ENCODE measurements at regions not wholly inside any gene's neighbourhood (a gene's known extent, or its start where the extent isn't known, plus 50 kb on each side); places are given as distances from the start of the nearest gene placed in this dataset.
"Not testable (repeated sequence)": the region's sequence is repeated elsewhere in the genome, so short reads cannot be mapped to it uniquely, and the experiment has no call there.

DNA sequence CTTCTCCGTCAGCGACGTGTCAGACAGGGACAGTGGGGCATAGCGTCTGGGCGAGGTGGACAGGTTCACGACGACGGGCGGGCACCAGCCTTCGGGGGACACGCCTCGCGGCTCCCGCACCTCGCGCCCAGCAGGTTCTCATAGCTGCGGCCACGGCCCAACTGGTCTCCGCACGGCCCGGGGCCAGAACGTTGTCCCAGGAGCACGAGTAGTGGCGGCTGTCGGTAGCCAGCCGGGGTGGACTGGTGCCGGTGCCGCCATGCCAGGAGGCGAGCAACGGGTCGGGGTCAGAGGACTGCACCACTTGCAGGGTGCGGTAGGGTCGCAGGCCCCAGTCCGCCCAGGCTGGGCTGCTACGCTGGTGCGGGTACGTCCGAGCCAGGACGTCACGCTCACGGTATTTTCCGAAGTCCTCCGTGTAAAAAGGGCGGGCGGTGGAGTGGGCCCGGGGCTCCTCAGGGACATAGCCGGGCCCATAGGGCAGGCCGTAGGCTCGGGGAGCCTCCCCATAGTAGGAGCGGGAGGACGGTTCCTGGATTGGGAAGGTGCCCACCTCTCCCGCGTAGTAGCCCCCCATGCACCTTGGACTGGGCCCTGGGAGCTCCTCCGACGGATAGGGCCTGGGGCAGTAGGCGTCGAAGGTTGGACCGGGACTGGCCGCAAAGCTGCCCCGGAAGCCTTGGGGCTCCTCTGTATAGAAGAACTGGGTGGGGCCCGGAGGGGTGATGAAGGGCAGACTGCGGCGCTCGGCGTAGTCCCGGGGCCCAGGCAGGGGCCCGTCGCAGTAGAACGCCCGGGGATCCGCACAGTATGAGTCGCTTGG, 301.2 kb downstream of the CCDC74A start:
- DNase-seq (ENCODE audit: low spot score): not testable (repeated sequence)

DNA sequence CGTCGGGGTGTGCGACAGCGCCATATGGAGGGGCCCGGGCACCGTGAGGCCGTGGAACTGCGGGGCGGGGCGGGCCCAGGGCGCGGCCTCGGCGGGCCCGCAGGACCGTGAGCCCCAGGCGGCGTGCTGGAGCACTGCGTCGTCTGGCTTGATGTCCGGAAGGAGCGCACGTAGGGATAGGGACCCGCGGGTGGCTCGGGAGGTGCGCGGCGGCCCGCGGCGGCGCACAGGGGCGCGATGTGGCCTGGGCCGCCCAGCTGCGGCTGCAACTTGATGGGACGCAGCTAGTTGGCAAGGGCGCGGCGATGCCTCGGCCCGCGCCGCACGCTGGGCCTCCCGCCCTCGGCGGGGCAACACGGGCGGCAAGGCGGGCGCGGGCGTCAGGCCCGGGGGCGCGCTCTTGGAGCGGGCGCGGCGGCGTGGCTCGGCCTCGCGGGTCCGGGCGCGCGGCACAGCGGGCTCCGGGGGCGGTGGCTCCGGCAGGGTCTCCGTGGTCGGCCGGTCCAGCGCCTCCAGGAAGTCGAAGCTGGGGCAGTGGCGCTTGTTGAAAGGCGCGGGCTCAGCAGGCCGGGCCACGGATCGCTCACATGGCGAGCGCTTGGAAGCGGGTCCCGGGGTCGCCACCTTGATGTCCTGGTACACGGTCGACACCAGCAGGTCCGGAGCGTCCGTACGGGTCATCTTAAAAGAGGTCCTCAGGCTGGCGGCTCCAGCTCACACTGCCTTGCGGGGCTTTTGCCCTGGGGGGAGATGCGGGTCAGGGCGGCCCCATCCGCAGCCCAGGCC, 302.0 kb downstream of the CCDC74A start:
- DNase-seq (ENCODE audit: low spot score): not testable (repeated sequence)

DNA sequence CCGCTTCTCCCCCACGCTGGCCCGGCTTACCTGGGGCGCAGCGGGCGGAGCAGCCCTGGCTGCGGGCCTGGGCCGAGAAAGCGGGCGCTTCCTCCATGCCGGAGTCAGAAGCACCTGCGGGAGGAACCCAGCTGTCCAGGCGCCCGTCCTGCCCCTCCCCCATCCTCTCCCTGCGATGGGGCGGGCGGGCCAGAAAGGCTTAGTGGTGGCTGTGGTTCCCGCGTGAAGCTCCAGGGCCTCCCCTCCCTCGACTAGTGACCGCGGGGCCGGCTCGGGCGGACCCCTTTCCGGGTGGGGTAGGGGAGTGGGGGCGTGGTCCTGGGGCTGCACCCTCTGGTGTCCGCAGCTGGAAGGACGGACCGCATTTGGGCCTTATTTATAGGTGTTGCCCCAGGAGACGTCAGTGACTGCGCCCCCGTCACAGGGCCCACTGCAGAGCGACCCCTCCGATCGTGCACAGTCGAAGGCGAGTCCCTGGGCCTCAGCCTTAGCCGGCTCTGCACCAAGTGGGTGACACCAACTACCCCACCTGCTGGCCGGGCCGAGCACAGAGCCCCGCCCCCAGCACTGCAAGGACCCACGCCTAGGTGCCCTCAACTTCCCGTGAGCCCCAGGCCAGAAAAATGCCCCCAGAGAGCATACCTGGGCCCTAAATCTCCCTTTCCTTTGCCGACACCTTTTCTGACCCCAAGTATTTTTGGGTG, 302.7 kb downstream of the CCDC74A start:
- not testable (repeated sequence) for DNase-seq (ENCODE audit: low spot score)

DNA sequence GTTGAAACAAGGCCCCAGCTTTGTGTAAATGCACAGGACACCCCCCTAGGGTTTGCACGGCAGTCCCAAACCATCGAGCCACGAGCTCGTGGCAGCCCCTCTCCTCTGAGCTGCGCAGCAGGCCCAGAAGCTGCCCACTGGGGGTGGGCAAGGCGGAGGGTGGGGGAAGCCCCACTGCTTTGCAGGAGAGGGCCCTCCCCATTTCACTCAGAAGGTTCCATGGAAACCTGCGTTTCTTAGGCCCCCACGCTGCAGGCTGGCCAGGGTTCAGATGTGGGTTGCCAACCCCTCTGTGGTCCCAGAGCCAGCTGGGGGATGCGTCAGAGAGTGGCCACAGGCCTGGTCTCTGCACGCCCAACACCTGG, 303.2 kb downstream of the CCDC74A start:
- DNase-seq (ENCODE audit: low spot score): not testable (repeated sequence)

DNA sequence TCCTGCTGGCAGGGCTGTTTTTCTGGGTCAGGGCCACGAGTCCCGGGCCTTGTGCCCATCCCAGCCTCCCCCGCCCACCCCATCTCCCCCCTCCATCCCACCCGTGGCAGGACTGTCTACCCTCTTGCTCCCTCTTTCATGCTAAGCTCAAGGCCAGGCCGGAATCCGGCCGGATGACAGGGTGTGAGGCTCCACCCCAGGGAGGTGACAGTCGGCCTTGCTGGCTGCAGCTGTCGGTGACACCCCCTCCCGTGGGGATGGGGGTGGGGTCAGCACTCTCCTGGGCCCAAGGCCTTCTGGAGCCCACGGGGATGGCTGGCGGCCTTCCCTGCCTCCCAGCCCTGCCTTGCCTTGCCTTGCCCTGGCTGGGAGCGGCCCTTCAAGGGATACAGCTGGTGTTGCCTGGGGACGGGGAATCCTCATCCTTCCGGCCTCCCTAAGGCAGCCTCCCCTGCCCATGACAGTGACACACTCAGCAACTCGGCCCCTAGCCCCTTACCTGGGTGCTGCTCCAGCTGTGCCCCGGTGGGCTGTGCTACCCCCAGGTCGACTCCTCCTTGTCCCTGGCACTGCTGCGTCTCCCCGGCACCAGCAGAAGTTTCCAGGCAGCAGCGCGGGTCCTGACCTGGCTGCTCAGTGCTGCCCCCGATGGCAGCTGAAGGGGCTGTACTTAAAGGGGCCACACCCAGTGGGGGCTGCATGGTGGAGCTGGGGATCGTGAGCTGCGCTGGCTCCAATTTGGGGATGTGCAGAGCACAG, 303.9 kb downstream of the CCDC74A start:
- DNase-seq (ENCODE audit: low spot score): peak; percentile 54

DNA sequence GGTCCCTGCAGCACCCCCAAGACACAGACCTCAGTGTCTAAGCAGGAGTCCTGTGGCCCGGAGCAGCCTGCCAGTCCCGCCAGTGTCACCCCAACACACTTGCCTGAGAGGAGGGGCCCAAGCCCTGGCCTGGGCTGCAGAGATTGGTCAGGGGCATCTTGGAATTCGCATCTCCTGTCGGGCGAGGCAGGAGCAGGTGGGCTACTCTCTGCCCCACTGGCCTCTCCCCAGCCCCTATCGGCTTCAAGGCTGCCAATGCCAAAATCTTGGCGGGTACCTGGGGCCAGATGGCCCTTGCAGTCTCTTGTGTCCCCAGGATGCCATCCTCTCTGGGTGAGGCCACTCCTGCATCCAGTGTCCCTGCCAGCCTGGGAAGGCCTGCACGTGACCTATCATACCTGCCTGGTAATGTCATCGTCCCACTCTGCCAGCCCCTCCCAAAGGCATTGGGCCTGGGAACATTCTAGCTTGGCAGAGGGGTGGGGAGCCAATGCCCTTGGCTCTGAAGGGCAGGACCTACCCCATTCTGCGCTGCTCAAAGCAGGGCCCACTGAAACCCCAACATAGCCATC, 304.6 kb downstream of the CCDC74A start:
- not testable (repeated sequence) for DNase-seq (ENCODE audit: low spot score)

DNA sequence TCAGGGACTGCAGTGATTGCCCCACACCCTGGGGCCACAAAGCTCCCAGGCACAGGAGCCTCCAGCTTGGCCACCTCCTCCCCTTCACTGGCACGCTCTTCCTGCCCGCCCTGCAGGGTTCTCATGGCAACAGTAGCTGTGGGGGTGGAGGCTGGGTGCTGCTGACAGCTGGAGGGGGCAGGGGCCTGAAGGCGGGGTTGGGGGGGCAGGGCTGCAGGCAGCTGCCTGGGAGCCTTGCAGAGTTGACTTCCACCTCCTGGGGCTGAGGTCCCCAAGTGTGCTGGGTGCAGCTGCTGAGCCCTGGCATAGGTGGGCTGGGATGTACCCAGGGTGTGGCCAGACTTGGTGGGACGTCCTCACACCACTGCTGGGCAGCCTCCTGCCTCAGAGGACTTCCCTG, 305.2 kb downstream of the CCDC74A start:
- peak; percentile 29 for DNase-seq (ENCODE audit: low spot score)

DNA sequence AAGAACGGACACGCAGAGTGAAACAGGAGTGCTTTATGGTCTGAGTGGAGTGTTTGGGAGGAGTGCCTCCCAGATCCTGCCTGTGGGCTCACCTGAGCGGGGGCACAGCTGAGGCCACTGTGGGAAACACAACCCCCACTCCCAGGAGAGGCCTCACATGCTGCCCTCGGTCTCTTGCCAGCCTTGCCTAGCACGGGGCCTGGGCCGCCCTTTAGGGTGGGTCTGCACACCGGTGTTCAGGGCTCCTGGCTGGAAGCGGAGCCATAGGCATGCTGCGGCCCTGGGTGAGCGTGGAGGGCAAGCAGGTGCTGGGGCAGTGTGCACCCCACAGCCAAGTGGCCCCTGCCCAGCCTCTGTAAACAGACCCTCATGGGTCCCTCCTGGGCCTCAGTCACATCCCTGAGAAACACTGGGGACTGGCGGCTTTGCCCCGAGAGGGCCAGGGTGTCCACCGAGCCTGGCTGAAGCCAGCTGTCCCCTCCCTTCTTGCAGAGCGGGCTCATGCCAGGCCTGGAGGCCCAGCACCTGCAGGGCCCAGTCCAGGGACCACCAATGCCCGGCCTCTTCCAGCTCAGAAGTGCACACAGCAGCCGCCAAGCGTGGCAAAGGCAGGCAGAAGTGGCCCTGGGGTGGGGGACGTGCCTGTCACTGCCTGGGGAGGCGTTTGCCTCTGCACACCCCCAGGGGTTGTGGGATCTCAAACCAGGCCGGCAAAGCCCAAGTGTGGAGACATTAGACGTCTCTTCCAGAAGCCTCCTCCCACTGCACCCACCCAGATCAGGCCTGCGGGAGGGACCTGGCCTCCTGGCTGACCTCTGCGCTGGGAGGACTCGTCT, 305.9 kb downstream of the CCDC74A start:
- not testable (repeated sequence) for DNase-seq (ENCODE audit: low spot score)

DNA sequence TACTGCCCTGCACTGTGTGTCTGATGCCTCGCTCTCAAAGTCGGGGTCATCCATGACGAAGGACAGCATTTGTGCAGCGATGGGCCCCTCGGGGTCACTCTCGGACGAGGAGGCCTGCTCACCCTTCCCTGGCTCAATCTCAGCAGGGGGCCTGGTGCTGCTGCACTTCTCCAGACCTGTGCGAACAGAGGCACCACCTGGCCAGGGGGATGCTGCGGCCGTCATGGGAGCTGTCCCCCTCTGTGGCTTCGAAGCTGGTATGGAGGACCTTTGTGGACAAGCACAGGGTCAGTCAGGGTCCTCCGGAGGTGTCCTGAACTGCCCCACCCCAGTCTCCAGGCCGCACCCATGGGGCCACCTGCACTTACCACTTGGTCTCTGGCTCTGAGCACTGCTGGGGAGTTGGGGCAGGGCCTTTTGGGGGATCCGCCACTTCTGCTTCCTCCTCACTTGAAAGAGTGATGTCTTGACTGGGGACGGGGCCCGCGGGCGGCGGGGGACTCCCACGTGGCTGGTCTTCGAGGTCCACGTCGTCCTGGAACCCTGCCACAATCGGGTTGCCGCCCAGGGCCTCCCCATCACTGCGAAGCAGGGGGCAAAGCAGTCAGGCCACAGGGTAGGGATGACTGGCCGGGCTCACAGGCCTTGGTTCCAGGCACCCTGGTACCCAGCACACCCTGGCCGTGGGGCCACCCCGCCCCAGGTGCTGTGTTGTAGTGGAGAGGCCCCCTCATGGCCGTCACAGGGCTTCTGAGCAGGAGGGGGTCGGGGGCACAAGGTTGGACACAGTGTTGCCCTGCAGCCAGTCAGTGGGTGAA, 306.7 kb downstream of the CCDC74A start:
- DNase-seq (ENCODE audit: low spot score): not testable (repeated sequence)

DNA sequence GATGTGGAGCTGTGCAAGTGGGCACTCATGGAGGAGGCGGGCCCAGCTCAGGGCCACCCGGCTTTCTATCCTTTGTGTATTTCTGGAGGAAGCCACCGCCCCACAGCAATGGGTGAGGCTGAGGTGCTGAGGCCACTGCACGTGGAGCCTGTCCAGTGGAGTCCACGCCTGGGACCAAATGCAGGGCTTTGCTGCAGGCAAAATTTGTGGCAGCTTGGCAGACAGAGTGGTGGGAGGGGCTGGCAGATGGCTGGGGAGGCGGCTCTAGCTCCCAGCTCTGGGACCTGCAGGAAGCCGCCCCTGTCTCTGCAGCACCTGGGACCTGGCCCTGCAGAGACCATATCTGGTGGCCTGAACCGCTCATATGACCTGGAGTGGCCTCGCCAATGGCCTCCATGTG, 307.3 kb downstream of the CCDC74A start:
- DNase-seq (ENCODE audit: low spot score): not testable (repeated sequence)

DNA sequence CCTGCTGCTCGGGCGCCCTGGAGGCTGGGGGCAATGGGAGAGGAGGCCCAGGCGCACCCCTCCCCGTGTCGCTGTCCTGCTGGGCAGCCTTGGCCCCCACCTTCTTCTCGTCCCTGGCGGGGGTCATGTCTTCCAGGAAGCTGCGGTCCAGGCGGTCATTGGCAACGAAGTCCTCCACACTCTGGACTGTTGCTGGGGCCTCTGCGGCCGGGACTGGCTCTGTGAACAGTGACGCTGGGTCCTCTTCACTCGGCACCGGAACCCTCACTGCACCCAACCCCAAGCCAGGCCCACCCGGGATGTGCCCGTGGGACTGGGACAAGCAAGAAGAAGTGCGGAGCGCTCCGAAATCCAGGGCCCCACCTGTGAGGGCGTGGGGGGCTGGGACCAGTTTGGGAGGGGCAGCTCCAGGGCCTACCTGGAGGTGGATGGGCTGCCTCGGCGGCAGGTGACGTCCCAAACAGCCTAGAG, 308.0 kb downstream of the CCDC74A start:
- no peak for DNase-seq (ENCODE audit: low spot score)

DNA sequence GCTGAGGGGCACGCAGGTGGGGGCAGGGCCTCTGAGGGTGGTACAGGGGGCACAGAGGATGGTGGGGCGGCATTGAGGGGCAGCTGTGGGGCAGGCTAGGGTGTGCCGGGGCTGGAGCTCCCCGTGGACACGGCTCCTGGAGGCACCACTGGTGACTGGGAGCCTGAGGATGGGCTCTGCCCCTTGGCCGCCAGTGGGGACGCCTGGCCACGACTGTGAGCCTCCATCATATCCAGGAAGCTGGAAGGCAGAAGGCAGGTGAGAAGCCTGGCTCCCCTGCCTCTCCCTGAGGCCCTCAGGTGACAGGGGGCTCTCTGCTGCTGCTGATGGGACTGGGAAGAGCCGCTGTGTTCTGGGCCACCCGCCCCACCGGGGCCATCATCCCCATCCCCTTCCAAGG, 308.4 kb downstream of the CCDC74A start:
- DNase-seq (ENCODE audit: low spot score): not testable (repeated sequence)

DNA sequence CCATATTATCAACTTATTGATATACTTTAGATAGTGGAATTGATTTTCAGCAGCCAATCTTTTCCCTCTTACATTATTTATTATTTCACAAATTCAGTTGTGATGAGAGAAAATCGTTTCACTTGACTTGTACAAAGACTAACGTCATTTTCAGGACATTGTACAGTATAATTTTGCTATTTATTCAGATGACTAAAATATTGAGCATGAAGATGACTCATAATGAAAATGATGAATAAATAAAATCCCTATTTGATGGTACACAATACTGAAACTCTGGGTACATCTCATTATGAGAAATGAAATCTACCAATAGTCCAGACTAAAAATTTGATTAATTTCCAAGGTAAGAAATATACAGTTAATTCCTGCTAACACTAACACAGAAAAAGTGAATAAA, 316.4 kb downstream of the CCDC74A start:
- DNase-seq (ENCODE audit: low spot score): not testable (repeated sequence)

DNA sequence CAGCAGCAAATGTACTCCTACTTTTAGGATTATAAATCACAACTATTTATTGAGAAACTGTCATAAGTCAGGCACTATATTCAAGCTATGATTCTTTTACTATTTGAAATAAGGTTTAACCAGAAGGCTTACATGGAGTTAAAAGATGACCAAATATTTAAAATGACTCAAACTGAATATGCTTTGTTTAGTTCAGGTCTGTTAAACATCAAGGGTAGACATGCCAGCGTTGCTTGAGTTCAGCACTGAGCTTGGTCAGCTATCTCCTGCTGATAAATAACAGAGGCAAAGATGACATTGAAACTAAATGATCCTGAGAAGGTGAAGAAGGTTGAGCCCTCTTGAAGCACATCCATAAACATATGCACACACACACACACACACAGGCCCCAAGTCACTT, 305.6 kb downstream of the ANKRD30BL start:
- DNase-seq (ENCODE audit: low spot score): not testable (repeated sequence)

DNA sequence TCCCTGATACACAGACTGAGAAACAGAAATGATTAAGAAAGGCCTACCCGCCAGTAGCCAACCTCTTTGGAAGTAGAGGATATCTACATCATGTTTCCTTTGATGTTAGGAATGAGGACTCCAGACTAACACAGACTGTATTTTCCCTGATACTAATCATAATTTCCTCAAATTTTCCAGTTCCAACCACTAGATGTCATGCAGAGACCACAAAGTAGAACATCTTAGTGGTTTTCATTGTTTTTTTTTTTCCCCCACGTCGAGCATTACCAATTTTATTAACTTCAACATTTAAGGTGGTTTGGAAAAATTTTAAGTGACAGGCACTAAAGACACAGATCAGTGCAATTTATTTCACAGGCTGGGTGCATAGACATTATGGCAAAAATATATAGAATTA, 303.6 kb downstream of the ANKRD30BL start:
- peak; percentile 32 for DNase-seq (ENCODE audit: low spot score)

All from NAMALWA (cell line).